K562 (cell line): ENCODE measurements at regions not wholly inside any gene's neighbourhood (a gene's known extent, or its start where the extent isn't known, plus 50 kb on each side); places are given as distances from the start of the nearest gene placed in this dataset.

Source experiments
- ATAC-seq: fragments of 200-7000 bp; cut with Tn5 transposase; 3 replicates; pipeline ENCODE4 v1.9.1; 2020; ENCODE audit warnings: moderate library complexity
- BruUV-seq: library from RNA; stranded (reverse); fragments of 400-500 nt; replicated peaks from 2 replicates; lab custom pipeline; 2021; lab: Mats Ljungman, UMichigan
- CTCF ChIA-PET: fragments of 300-600 bp; formaldehyde crosslinking; extraction: SDS; loops from one replicate; lab custom pipeline; 2021; ENCODE audit warnings: low intra/inter-chr PET ratio; lab: Yijun Ruan, JAX
- POLR2A ChIA-PET: fragments of 300-600, 350-650 bp; sonication (Branson Sonifier 250); formaldehyde crosslinking; extraction: SDS; loops from one replicate; lab custom pipeline; 2021; ENCODE audit warnings: antibody characterized with exemption, inconsistent platforms; lab: Yijun Ruan, JAX
- DNase-seq, 4 experiments: peaks; one replicate each; pipeline versions ENCODE4 v3.0.0 to v3.0.0-alpha.2; 2011 to 2018; ENCODE audit warnings: low spot score in 3 of 4, mixed read lengths in 3 of 4; ENCODE audit errors: extremely low read depth in 1 of 4
- FAIRE-seq: peaks from 2 replicates; lab custom pipeline; 2011; peaks lifted over from hg19 to GRCh38; lab: Jason Lieb, UNC
- H2AFZ ChIP-seq: 2 replicates; pipeline ENCODE4 v1.6.0; 2011; ENCODE audit warnings: low read depth, low read length, control low read depth, inconsistent platforms
- H3K27ac ChIP-seq: fragments of 200-600 bp; 3 replicates; pipeline ENCODE4 v1.8.0; 2011; ENCODE audit warnings: low read depth, mild to moderate bottlenecking, control low read depth, inconsistent platforms, low read length, moderate library complexity, mixed read lengths; ENCODE audit errors: extremely low read depth
- H3K27me3 ChIP-seq, 2 experiments: fragments of 300-600 bp in 1 of 2; 2 replicates in 1 of 2; 3 replicates in 1 of 2; pipeline versions ENCODE4 v1.6.0 to v1.8.0; 2011; ENCODE audit warnings: inconsistent platforms in 2 of 2, low read length in 2 of 2, mild to moderate bottlenecking in 1 of 2, mixed read lengths in 1 of 2, moderate library complexity in 1 of 2; ENCODE audit not compliant: control insufficient read depth in 2 of 2, insufficient read depth in 2 of 2
- H3K36me3 ChIP-seq: fragments of 300-600 bp; 3 replicates; pipeline ENCODE4 v1.8.0; 2011; ENCODE audit warnings: mild to moderate bottlenecking, low read length, inconsistent platforms; ENCODE audit not compliant: control insufficient read depth, insufficient read depth
- H3K4me1 ChIP-seq, 2 experiments: fragments of 200-600 bp in 1 of 2; replicated peaks in 1 of 2; 2 replicates in 1 of 2; 3 replicates in 1 of 2; pipeline versions ENCODE4 v1.5.1 to v1.8.0; 2011; ENCODE audit warnings: inconsistent platforms in 2 of 2, low read length in 2 of 2, mild to moderate bottlenecking in 1 of 2, mixed read lengths in 1 of 2, moderate library complexity in 1 of 2; ENCODE audit not compliant: control insufficient read depth in 2 of 2, insufficient read depth in 2 of 2
- H3K4me2 ChIP-seq: 2 replicates; pipeline ENCODE4 v1.6.1; 2011; ENCODE audit warnings: low read length, control low read depth, inconsistent platforms, mixed read lengths; ENCODE audit not compliant: insufficient read depth
- H3K4me3 ChIP-seq: fragments of 200-600 bp; sonication (generic), shearing (Covaris generic); 2 replicates; pipeline ENCODE4 v1.5.1; 2016; ENCODE audit warnings: control low read depth, inconsistent platforms
- H3K79me2 ChIP-seq: fragments of 200-600 bp; 3 replicates; pipeline ENCODE4 v1.8.0; 2011; ENCODE audit warnings: low read length, inconsistent platforms; ENCODE audit not compliant: control insufficient read depth, insufficient read depth
- H3K9ac ChIP-seq, 2 experiments: 2 replicates each; pipeline versions ENCODE4 v1.6.0 to v1.6.1; 2011; ENCODE audit warnings: low read depth in 2 of 2, low read length in 2 of 2, control low read depth in 1 of 2, inconsistent platforms in 1 of 2, mild to moderate bottlenecking in 1 of 2, mixed read lengths in 1 of 2; ENCODE audit not compliant: insufficient read depth in 1 of 2
- H3K9me1 ChIP-seq: one replicate; pipeline ENCODE4 v1.6.0; 2011; ENCODE audit warnings: inconsistent platforms, mild to moderate bottlenecking, low read length, moderate library complexity; ENCODE audit not compliant: control insufficient read depth, insufficient read depth
- H3K9me3 ChIP-seq: replicated peaks from 2 replicates; pipeline ENCODE4 v1.5.1; 2011; ENCODE audit warnings: low read depth, low read length, inconsistent platforms; ENCODE audit not compliant: control insufficient read depth, insufficient read depth
- H4K20me1 ChIP-seq: replicated peaks from 2 replicates; pipeline ENCODE4 v1.6.1; 2011; ENCODE audit warnings: low read length, inconsistent platforms, mixed read lengths; ENCODE audit not compliant: control insufficient read depth, insufficient read depth
- CAMTA2 ChIP-seq: fragments of 250-450 bp; sonication (Bioruptor Pico); conservative IDR thresholded peaks from 2 replicates; pipeline ENCODE4 v1.5.1; 2022
- CHD4 ChIP-seq: fragments of 200-600 bp; sonication (generic); IDR thresholded peaks from 3 replicates; pipeline ENCODE4 v1.6.1; 2012; ENCODE audit warnings: low read depth, mild to moderate bottlenecking, mixed read lengths, low read length, inconsistent platforms; ENCODE audit not compliant: insufficient read depth, insufficient replicate concordance, poor library complexity, severe bottlenecking
- HMG20A ChIP-seq: fragments of 450-650 bp; formaldehyde crosslinking; conservative IDR thresholded peaks from 2 replicates; pipeline ENCODE4 v1.4.0; 2020; ENCODE audit warnings: mild to moderate bottlenecking, mixed read lengths
- HMG20B ChIP-seq: fragments of 250-450 bp; sonication (Bioruptor Pico); IDR thresholded peaks from 2 replicates; pipeline ENCODE4 v1.5.0; 2021; ENCODE audit warnings: mild to moderate bottlenecking
- HOXB6 ChIP-seq: fragments of 250-450 bp; sonication (Bioruptor Pico); IDR thresholded peaks from 2 replicates; pipeline ENCODE4 v1.5.1; 2022; ENCODE audit warnings: mild to moderate bottlenecking, borderline replicate concordance
- LARP7 ChIP-seq: fragments of 450-650 bp; IDR thresholded peaks from 2 replicates; pipeline ENCODE4 v1.6.1; 2016
- MTA2 ChIP-seq: fragments of 450-650 bp; IDR thresholded peaks from 2 replicates; pipeline ENCODE4 v1.6.1; 2016; ENCODE audit warnings: low read depth
- PTBP1 ChIP-seq: fragments of 200-400 bp; formaldehyde crosslinking; IDR thresholded peaks from 2 replicates; pipeline ENCODE4 v1.6.1; 2017; ENCODE audit warnings: low read depth, low read length
- SFPQ ChIP-seq: fragments of 200-400 bp; formaldehyde crosslinking; IDR thresholded peaks from 2 replicates; pipeline ENCODE4 v1.6.1; 2017; ENCODE audit warnings: mild to moderate bottlenecking, low read depth, low read length, moderate library complexity
- SIN3B ChIP-seq: fragments of 450-650 bp; IDR thresholded peaks from 2 replicates; pipeline ENCODE4 v1.6.1; 2017; ENCODE audit warnings: low read depth, mild to moderate bottlenecking, moderate library complexity
- SREBF2 ChIP-seq: sonication (generic); formaldehyde crosslinking; IDR thresholded peaks from 2 replicates; pipeline ENCODE4 v1.4.0; 2020; ENCODE audit warnings: mild to moderate bottlenecking, missing genetic modification reagents
- STAG1 ChIP-seq: sonication (generic); formaldehyde crosslinking; IDR thresholded peaks from 2 replicates; pipeline ENCODE4 v1.5.0; 2020; ENCODE audit warnings: missing genetic modification reagents, borderline replicate concordance
- TRIM28 ChIP-seq: fragments of 450-650 bp; IDR thresholded peaks from 2 replicates; pipeline ENCODE4 v1.6.1; 2017
- ZNF277 ChIP-seq: fragments of 250-450 bp; sonication (Bioruptor Pico); IDR thresholded peaks from 2 replicates; pipeline ENCODE4 v1.8.0; 2022; ENCODE audit warnings: inconsistent platforms, mild to moderate bottlenecking, moderate library complexity, borderline replicate concordance
- ZNF395 ChIP-seq: fragments of 200-800 bp; sonication (Bioruptor generic); IDR thresholded peaks from 2 replicates; pipeline ENCODE4 v1.6.1; 2017; ENCODE audit warnings: missing genetic modification characterization, missing compliant biosample characterization
- ZNF431 ChIP-seq: sonication (generic); formaldehyde crosslinking; IDR thresholded peaks from 2 replicates; pipeline ENCODE4 v1.8.0; 2022; ENCODE audit warnings: mild to moderate bottlenecking, missing genetic modification reagents
- ZNF444 ChIP-seq: fragments of 250-450 bp; sonication (Bioruptor Pico); IDR thresholded peaks from 2 replicates; pipeline ENCODE4 v1.4.0; 2020; ENCODE audit warnings: mild to moderate bottlenecking, moderate library complexity
- ZNF75A ChIP-seq: fragments of 450-650 bp; formaldehyde crosslinking; IDR thresholded peaks from 2 replicates; pipeline ENCODE4 v1.4.0; 2020; ENCODE audit warnings: mild to moderate bottlenecking
- WGBS: fragments of 100-300 bp; shearing (Covaris generic); methylation state at CpG from one replicate; pipeline ENCODE4 v1.1.6; 2016; ENCODE audit warnings: low coverage, mixed read lengths; ENCODE audit not compliant: insufficient coverage; ENCODE audit errors: missing lambda C conversion rate; 5-methylcytosine and 5-hydroxymethylcytosine counted together
- in situ Hi-C: fragments of 300-500 bp; cut with MboI; formaldehyde crosslinking; loops from 4 replicates; pipeline ENCODE4 v1.15.0; 2018; ENCODE audit warnings: inconsistent platforms, mixed read lengths
- intact Hi-C: fragments of 100-400 bp; cut with micrococcal nuclease; formaldehyde crosslinking; loops from 2 replicates; pipeline ENCODE4 v1.14.2; 2022

DNA sequence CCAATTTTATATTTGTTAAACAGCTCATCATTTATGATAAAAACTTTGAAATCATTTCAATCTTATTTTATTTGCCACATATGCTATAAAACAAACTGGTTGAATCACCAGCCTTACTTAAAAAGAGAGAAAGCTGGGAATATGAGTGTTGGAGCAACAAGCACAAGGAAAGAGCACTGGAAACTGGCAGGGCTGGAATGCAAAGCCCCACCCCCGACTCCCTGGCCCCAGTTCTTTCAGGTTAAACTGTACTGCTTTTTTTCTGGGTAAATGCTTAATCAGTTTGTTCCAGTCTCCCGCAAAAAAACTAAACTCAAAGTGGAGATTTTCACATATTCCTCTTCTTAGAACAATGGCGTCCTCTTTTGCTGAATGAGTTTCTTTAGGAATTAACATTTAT is 433.8 kb upstream of the NOX3 start (continued):
- no peak for TF ChIP-seq STAG1 (CRISPR knock-in tag)
- TF ChIP-seq PTBP1 = no peak
- TF ChIP-seq SIN3B = no peak
- TF ChIP-seq HOXB6 (CRISPR knock-in tag) = no peak
- no peak for TF ChIP-seq CAMTA2 (CRISPR knock-in tag)
- no peak for TF ChIP-seq LARP7
- no peak for TF ChIP-seq ZNF395 (CRISPR knock-in tag)

DNA sequence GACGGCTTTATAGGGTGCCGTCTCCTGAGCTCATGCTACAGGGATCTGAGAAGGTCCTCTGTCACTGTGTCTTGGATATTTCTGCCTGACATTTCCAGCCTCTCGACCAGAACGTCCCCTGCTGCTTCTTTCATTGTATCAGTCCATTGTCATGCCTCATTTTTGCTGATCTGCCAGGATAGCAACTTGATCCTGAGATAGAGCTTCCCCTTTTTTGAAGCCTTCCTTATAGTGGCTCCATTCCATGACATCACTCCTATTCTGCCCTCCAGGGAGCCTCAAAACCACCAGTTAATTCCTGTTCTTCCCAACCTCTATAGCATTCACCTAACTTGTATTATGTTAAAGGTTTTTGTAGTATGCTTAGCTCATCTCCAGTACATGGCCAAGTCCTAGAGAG is 431.8 kb upstream of the NOX3 start:
- no peak overlapping the region for H3K4me3 ChIP-seq
- H2AFZ ChIP-seq = no peak overlapping the region
- no peaks in the 10 kb centered on the region for H3K4me1 ChIP-seq
- H3K4me2 ChIP-seq = no peak overlapping the region
- ATAC-seq (no peak), FAIRE-seq (no peak), DNase-seq (no peak)
- no peak overlapping the region for H3K9ac ChIP-seq
- H3K27me3 ChIP-seq = no peaks in the 10 kb centered on the region
- H3K9me1 ChIP-seq = no peaks in the 10 kb centered on the region
- H3K27ac ChIP-seq = no peak overlapping the region
- no peaks in the 10 kb centered on the region for H3K9me3 ChIP-seq
- H3K36me3 ChIP-seq = no peaks in the 10 kb centered on the region
- CTCF ChIA-PET = no interaction called here
- no peaks in the 10 kb centered on the region for H3K79me2 ChIP-seq
- H4K20me1 ChIP-seq = no peaks in the 10 kb centered on the region
- BruUV-seq = no TSS peak
- intact Hi-C loops (no loop called here), in situ Hi-C loops (no loop called here)
- WGBS = 0% methylated on average over 4 of the region's 4 CpGs
- POLR2A ChIA-PET = no interaction called here
- TF ChIP-seq SREBF2 (CRISPR knock-in tag) (no peak), SFPQ (no peak), HMG20B (CRISPR knock-in tag) (no peak), ZNF431 (no peak), CHD4 (no peak), ZNF277 (CRISPR knock-in tag) (no peak), ZNF444 (CRISPR knock-in tag) (no peak), ZNF75A (CRISPR knock-in tag) (no peak), HMG20A (CRISPR knock-in tag) (no peak), TRIM28 (no peak), MTA2 (no peak)
